AG04450 (cell line): ENCODE measurements at regions not wholly inside any gene's neighbourhood (a gene's known extent, or its start where the extent isn't known, plus 50 kb on each side); places are given as distances from the start of the nearest gene placed in this dataset.

Experiments
- CTCF ChIA-PET: fragments of 300-600, 350-600 bp; formaldehyde crosslinking; extraction: SDS; loops from one replicate; lab custom pipeline; 2022; ENCODE audit warnings: antibody characterized with exemption, inconsistent platforms; lab: Charles Lee
- POLR2A ChIA-PET: fragments of 350-600 bp; formaldehyde crosslinking; extraction: SDS; loops from one replicate; lab custom pipeline; 2021; ENCODE audit warnings: antibody characterized with exemption, inconsistent platforms; lab: Yijun Ruan, JAX
- DNase-seq: peaks from one replicate; pipeline ENCODE4 v3.0.0-alpha.2; 2011; ENCODE audit warnings: low read depth, low spot score
- H3K27ac ChIP-seq: one replicate; pipeline ENCODE4 v1.5.1; 2012; ENCODE audit warnings: low read depth, low read length, control low read depth
- H3K27me3 ChIP-seq: one replicate; pipeline ENCODE4 v1.6.0; 2012; ENCODE audit warnings: low read length; ENCODE audit not compliant: control insufficient read depth, insufficient read depth
- H3K4me3 ChIP-seq: 2 replicates; pipeline ENCODE4 v1.5.1; 2011; ENCODE audit warnings: mild to moderate bottlenecking, low read depth, low read length, control low read depth
- H3K9me3 ChIP-seq: 2 replicates; pipeline ENCODE4 v1.5.1; 2012; ENCODE audit warnings: low read length; ENCODE audit not compliant: control insufficient read depth, insufficient read depth
- TF ChIP-seq, protein P1 (sequence below): IDR thresholded peaks from 2 replicates; pipeline ENCODE4 v1.5.1; 2011; ENCODE audit warnings: low read depth, low read length, control low read depth, inconsistent platforms

DNA sequence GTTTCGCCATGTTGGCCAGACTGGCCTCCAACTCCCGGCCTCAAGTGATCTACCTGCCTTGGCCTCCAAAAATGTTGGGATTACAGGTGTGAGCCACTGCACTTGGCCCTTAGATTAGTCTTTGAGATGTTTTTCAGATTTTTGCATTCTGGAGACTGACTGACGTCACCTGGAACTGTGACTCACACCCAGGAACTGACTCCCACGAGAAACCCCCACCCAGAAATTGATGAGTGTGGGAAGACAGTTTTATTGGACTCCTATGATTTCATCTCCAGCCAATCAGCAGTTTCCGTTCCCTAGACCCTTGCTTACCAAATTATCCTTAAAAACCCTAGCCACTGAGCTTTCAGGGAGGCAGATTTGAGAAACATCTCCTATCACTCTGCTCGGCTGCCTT lies 867.3 kb downstream of the TYW1 start:
- TF ChIP-seq, protein P1, sequence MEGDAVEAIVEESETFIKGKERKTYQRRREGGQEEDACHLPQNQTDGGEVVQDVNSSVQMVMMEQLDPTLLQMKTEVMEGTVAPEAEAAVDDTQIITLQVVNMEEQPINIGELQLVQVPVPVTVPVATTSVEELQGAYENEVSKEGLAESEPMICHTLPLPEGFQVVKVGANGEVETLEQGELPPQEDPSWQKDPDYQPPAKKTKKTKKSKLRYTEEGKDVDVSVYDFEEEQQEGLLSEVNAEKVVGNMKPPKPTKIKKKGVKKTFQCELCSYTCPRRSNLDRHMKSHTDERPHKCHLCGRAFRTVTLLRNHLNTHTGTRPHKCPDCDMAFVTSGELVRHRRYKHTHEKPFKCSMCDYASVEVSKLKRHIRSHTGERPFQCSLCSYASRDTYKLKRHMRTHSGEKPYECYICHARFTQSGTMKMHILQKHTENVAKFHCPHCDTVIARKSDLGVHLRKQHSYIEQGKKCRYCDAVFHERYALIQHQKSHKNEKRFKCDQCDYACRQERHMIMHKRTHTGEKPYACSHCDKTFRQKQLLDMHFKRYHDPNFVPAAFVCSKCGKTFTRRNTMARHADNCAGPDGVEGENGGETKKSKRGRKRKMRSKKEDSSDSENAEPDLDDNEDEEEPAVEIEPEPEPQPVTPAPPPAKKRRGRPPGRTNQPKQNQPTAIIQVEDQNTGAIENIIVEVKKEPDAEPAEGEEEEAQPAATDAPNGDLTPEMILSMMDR = no peak
- ChIA-PET CTCF (no interaction called here), POLR2A (no interaction called here)
- Histone ChIP-seq H3K9me3 (peaks cover 33% of the 10 kb centered on the region), H3K4me3 (no peak overlapping the region), H3K27ac (no peak overlapping the region), H3K27me3 (no peaks in the 10 kb centered on the region)
- no peak for DNase-seq

DNA sequence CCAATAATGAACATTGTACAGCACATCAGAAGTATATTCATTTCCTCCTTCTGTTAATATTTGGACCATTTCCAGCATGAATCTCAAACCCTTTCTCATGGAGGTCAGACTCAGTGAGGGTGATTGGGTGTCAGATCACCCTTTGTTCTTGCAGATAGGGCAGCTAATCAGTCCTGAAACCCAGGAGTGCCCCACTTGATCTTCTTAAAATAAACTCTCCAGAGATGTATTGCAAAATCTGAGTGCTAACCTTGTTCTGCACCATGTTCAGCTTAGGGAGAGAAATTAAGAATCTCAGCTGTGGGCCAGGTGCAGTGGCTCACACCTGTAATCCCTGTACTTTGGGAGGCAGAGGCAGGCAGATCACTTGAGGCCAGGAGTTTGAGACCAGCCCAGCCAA lies 869.4 kb downstream of the TYW1 start:
- H3K9me3 ChIP-seq = peaks cover 25% of the 10 kb centered on the region; the same call in 1 of the 2 replicates
- H3K4me3 ChIP-seq = no peak overlapping the region
- TF ChIP-seq, protein P1 = no peak
- ChIA-PET CTCF (no interaction called here), POLR2A (no interaction called here)
- no peak for DNase-seq
- no peak overlapping the region for H3K27ac ChIP-seq
- no peaks in the 10 kb centered on the region for H3K27me3 ChIP-seq

DNA sequence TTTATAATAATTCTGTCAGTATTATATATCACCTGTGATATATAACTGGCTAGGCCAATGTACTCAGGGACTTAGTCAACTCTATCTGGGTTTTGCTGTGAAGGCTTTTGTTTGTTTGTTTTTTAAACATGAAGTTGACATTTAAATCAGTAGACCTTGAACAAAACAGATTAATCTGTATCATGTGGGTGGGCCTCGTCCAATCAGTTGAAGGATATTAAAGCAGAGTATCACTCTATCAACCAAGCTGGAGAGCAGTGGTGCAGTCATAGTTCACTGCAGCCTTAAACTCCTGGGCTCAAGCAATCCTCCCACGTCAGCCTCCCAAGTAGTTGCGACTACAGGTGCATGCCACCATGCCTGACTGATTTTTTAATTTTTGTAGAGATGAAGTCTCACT lies 870.2 kb downstream of the TYW1 start:
- no peak overlapping the region for H3K4me3 ChIP-seq
- H3K27ac ChIP-seq = no peak overlapping the region
- ChIA-PET POLR2A (no interaction called here), CTCF (no interaction called here)
- TF ChIP-seq, protein P1 = no peak
- no peak for DNase-seq
- H3K9me3 ChIP-seq = peaks cover 22% of the 10 kb centered on the region; the same call in 1 of the 2 replicates
- no peaks in the 10 kb centered on the region for H3K27me3 ChIP-seq

DNA sequence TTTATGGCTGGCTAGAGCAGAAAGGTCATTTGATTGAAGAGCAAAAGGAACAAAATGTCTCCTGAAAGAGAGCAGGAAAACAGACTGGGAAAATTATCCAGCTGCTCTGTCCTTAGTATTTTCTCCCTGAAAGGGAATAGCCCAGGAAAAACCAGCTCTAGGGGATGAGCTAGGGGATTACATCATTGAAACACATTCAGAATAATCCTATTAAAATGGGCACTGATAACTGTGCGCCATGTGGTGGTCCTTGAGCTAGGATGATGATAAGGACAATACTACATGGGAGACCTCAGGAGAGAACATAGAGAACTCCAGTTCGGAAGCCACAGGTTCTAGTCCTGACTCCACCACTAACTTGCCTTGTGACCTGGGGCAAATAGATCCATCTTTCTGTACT lies 873.8 kb downstream of the TYW1 start:
- no peak for DNase-seq
- ChIA-PET POLR2A (no interaction called here), CTCF (no interaction called here)
- H3K27me3 ChIP-seq = no peaks in the 10 kb centered on the region
- H3K9me3 ChIP-seq = peaks cover 14% of the 10 kb centered on the region
- TF ChIP-seq, protein P1 = no peak
- H3K4me3 ChIP-seq = no peak overlapping the region
- H3K27ac ChIP-seq = no peak overlapping the region

DNA sequence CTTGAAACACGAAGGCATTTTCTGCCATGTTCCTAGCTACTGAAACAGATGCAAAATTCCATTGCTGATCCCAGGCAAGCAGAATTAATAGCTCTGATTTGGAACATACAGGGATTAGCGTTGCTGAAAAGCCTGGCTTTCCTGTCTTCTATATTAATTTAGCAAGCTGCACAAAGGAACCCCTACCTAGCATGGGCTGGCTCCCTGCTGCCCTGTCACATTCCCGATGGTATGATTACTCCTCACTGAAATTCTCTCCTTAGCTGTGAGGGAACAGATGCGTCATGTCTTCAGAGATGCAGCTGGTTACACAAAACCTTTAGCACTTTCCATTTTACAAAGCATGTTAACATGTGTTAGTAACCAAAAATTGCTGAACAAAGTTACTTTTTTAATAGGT lies 878.9 kb downstream of the TYW1 start:
- TF ChIP-seq, protein P1 = no peak
- no peak overlapping the region for H3K4me3 ChIP-seq
- no peaks in the 10 kb centered on the region for H3K27me3 ChIP-seq
- peaks cover 14% of the 10 kb centered on the region for H3K9me3 ChIP-seq
- ChIA-PET POLR2A (no interaction called here), CTCF (no interaction called here)
- no peak overlapping the region for H3K27ac ChIP-seq
- DNase-seq = no peak
